ENCODE measurements at regions not wholly inside any gene's neighbourhood (a gene's known extent, or its start where the extent isn't known, plus 50 kb on each side); places are given as distances from the start of the nearest gene placed in this dataset.

GRCh38 chr7:136717910-136718557 is 150.4 kb upstream of the CHRM2 start:
- TF ChIP-seq CTCF (IDR thresholded peaks at IDR 0.05) (no peak), POLR2A (IDR thresholded peaks at IDR 0.05) (no peak)
